K562 (cell line): ENCODE measurements at regions not wholly inside any gene's neighbourhood (a gene's known extent, or its start where the extent isn't known, plus 50 kb on each side); places are given as distances from the start of the nearest gene placed in this dataset.

Experiments used
- PHF21A ChIP-seq: fragments of 450-650 bp; IDR thresholded peaks from 2 replicates; pipeline ENCODE4 v1.6.1; 2017; ENCODE audit warnings: low read depth, borderline replicate concordance
- TF ChIP-seq, protein P1 (sequence below), 2 experiments: fragments of 450-650 bp; IDR thresholded peaks; 2 replicates each; pipeline ENCODE4 v1.6.1; 2016; ENCODE audit warnings: mild to moderate bottlenecking in 2 of 2, borderline replicate concordance in 1 of 2, low read depth in 1 of 2, moderate library complexity in 1 of 2
- TF ChIP-seq, protein P2 (sequence below), 2 experiments: fragments of 450-650 bp; formaldehyde crosslinking in 1 of 2; IDR thresholded peaks; 2 replicates each; pipeline versions ENCODE4 v1.4.0 to v1.6.1; 2014 to 2020; ENCODE audit warnings: mild to moderate bottlenecking in 2 of 2, borderline replicate concordance in 1 of 2, low read depth in 1 of 2

DNA sequence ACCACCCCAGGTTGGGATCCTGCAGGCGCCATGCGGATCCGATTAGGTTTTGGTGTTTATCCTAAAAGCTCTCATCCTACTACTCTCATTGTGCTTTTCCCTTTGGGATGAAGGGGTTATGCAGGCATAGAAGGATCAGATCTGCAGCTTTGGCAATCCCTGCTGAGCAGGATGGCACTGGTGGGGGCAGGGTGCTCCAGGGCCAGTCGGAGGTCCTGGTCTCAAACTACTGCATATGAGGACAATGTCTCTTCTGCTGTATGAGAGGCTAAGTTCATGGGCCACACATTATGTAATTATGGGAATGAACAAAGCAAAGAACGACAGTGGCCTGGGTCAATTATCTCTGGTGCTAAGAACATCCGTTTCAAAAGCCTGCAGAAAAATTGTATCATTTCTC, 334.2 kb downstream of the IRX1 start:
- no peak for TF ChIP-seq PHF21A
- TF ChIP-seq, protein P1, sequence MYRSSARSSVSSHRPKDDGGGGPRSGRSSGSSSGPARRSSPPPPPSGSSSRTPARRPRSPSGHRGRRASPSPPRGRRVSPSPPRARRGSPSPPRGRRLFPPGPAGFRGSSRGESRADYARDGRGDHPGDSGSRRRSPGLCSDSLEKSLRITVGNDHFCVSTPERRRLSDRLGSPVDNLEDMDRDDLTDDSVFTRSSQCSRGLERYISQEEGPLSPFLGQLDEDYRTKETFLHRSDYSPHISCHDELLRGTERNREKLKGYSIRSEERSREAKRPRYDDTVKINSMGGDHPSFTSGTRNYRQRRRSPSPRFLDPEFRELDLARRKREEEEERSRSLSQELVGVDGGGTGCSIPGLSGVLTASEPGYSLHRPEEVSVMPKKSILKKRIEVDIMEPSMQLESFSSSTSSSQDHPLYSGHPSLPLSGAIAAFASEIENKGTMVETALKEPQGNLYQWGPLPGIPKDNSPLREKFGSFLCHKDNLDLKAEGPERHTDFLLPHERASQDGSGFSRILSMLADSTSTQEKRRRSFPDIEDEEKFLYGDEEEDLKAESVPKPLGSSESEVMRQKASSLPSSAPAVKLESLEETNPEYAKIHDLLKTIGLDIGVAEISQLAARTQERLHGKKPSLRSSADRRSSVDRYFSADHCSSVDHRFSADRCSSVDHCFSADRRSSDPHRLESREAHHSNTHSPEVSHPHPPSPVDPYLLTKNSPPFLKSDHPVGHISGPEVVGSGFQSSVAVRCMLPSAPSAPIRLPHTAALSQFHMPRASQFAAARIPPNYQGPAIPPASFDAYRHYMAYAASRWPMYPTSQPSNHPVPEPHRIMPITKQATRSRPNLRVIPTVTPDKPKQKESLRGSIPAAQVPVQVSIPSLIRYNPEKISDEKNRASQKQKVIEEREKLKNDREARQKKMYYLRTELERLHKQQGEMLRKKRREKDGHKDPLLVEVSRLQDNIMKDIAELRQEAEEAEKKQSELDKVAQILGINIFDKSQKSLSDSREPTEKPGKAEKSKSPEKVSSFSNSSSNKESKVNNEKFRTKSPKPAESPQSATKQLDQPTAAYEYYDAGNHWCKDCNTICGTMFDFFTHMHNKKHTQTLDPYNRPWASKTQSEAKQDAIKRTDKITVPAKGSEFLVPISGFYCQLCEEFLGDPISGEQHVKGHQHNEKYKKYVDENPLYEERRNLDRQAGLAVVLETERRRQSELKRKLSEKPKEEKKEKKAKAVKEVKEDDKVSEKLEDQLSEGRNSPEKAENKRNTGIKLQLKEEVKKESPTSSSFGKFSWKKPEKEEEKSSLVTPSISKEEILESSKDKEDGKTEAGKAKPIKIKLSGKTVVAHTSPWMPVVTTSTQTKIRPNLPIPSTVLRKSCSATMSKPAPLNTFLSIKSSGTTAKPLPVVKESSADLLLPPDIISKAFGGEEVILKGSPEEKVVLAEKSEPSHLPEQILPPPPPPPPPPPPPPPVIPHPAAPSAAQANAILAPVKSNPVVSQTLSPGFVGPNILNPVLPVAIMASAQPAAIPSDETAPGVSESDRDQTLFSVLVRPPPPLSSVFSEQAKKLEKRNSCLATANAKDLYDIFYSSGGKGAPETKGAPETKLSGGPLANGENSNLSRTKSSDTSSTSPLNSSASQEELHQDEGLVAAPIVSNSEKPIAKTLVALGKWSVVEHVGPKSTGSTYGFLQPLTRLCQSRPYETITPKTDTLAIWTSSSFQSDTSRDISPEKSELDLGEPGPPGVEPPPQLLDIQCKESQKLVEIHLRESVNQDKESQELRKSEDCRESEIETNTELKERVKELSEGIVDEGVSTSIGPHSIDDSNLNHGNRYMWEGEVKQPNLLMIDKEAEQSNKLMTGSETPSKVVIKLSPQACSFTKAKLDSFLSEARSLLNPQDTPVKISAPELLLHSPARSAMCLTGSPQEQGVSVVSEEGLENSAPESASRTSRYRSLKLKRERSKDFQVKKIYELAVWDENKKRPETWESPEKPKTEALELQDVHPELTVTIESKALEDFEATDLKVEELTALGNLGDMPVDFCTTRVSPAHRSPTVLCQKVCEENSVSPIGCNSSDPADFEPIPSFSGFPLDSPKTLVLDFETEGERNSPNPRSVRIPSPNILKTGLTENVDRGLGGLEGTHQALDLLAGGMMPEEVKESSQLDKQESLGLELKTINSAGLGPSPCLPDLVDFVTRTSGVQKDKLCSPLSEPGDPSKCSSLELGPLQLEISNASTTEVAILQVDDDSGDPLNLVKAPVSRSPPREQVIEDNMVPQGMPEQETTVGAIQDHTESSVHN (IDR thresholded peaks at IDR 0.05; ENCODE audit: borderline replicate concordance in 1 of 2, low read depth in 1 of 2), result no peak
- TF ChIP-seq, protein P2, sequence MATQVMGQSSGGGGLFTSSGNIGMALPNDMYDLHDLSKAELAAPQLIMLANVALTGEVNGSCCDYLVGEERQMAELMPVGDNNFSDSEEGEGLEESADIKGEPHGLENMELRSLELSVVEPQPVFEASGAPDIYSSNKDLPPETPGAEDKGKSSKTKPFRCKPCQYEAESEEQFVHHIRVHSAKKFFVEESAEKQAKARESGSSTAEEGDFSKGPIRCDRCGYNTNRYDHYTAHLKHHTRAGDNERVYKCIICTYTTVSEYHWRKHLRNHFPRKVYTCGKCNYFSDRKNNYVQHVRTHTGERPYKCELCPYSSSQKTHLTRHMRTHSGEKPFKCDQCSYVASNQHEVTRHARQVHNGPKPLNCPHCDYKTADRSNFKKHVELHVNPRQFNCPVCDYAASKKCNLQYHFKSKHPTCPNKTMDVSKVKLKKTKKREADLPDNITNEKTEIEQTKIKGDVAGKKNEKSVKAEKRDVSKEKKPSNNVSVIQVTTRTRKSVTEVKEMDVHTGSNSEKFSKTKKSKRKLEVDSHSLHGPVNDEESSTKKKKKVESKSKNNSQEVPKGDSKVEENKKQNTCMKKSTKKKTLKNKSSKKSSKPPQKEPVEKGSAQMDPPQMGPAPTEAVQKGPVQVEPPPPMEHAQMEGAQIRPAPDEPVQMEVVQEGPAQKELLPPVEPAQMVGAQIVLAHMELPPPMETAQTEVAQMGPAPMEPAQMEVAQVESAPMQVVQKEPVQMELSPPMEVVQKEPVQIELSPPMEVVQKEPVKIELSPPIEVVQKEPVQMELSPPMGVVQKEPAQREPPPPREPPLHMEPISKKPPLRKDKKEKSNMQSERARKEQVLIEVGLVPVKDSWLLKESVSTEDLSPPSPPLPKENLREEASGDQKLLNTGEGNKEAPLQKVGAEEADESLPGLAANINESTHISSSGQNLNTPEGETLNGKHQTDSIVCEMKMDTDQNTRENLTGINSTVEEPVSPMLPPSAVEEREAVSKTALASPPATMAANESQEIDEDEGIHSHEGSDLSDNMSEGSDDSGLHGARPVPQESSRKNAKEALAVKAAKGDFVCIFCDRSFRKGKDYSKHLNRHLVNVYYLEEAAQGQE (IDR thresholded peaks at IDR 0.05; ENCODE audit: borderline replicate concordance), result no peak
- TF ChIP-seq, protein P2 (CRISPR knock-in tag; IDR thresholded peaks at IDR 0.05; ENCODE audit: low read depth), result no peak
